ENCODE measurements at regions not wholly inside any gene's neighbourhood (a gene's known extent, or its start where the extent isn't known, plus 50 kb on each side); places are given as distances from the start of the nearest gene placed in this dataset.

DNA sequence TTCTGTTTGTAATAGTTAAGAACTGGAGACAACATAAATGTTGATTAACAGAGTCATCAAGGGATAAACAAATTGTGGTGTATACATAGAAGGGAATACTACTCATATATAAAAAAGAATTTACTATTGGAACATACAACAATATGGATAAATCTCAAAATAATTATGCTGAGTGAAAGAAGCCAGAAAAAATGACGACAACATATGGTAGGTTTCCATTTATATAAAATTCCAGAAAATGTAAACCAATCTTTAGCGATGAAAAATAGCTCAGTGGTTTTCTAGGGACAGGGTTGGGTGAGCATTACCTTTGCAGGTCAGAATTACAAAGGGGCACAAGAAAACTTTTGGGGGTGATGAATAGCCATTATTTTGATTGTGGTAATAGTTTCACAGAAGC lies 431.6 kb downstream of the PTPRU start:
- in situ Hi-C loops (cut with HindIII; ENCODE audit: low pct_unique_long_range_greater_than_20kb, low sequenced_read_pairs): no loop called here
- DNase-seq (ENCODE audit: low read depth in 1 of 2, low spot score in 1 of 2): no peak
- no peak for TF ChIP-seq JUND (IDR thresholded peaks at IDR 0.05; ENCODE audit: low read depth)

DNA sequence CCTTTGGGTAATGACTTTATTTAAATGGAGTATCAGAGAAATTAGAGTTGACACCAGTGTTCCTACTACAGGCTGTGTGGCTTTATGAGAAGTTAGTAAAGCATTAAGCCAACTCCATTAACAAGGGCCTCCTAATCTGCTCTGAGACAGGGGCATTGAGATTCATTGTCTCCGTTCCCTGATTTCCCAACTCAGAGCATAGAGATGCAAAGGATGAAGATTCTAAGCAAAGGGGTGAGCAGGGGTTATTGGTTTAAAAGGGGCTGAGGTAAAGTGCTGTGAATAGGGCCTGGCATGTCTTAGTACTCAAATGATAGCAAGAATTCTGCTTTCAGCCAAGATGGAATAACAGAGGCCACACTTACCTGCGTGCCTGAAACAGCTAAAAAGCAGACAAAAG lies 428.4 kb downstream of the PTPRU start:
- DNase-seq (ENCODE audit: low read depth in 1 of 2, low spot score in 1 of 2): no peak
- in situ Hi-C loops (cut with HindIII; ENCODE audit: low pct_unique_long_range_greater_than_20kb, low sequenced_read_pairs): no loop called here
- no peak for TF ChIP-seq JUND (IDR thresholded peaks at IDR 0.05; ENCODE audit: low read depth)

DNA sequence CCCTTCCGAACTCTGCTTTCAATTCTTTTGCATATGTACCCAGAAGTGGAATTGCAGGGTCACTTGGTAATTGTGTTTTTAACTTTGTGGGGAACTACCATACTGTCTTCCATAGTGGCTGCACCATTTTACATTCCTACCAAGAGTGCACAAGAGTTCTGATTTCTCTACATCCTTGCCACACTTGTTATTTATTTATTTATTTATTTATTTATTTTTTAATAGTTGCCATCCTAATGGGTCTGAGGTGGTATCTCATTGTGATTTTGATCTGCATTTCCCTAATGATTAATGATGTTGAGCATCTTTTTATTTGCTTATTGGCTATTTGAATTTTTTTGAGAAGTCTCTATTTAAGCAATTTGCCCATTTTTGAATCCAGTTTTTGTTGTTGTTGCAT lies 422.4 kb downstream of the PTPRU start:
- no peak for TF ChIP-seq JUND (IDR thresholded peaks at IDR 0.05; ENCODE audit: low read depth)
- DNase-seq (ENCODE audit: low read depth in 1 of 2, low spot score in 1 of 2): no peak
- in situ Hi-C loops (cut with HindIII; ENCODE audit: low pct_unique_long_range_greater_than_20kb, low sequenced_read_pairs): no loop called here

DNA sequence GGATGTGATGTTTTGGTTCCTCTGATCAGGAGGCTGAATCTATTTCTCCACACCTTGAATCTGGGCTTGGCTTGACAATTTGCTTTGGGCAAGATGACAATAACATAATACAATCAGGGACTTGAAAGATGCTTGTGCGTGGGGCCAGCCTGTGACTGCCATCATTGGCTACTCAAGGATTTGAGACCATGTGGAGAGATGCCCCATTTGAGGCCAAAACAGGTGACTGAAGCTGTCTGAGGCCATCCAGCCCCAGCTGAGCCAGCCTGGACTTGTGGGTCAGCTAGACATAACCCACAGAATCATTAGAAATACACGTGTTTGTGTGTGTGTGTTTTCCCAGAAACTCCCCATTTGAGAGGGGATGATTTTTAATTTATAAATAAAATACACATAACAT lies 421.5 kb downstream of the PTPRU start:
- no peak for TF ChIP-seq JUND (IDR thresholded peaks at IDR 0.05; ENCODE audit: low read depth)
- in situ Hi-C loops (cut with HindIII; ENCODE audit: low pct_unique_long_range_greater_than_20kb, low sequenced_read_pairs): no loop called here
- DNase-seq (ENCODE audit: low read depth in 1 of 2, low spot score in 1 of 2): no peak

DNA sequence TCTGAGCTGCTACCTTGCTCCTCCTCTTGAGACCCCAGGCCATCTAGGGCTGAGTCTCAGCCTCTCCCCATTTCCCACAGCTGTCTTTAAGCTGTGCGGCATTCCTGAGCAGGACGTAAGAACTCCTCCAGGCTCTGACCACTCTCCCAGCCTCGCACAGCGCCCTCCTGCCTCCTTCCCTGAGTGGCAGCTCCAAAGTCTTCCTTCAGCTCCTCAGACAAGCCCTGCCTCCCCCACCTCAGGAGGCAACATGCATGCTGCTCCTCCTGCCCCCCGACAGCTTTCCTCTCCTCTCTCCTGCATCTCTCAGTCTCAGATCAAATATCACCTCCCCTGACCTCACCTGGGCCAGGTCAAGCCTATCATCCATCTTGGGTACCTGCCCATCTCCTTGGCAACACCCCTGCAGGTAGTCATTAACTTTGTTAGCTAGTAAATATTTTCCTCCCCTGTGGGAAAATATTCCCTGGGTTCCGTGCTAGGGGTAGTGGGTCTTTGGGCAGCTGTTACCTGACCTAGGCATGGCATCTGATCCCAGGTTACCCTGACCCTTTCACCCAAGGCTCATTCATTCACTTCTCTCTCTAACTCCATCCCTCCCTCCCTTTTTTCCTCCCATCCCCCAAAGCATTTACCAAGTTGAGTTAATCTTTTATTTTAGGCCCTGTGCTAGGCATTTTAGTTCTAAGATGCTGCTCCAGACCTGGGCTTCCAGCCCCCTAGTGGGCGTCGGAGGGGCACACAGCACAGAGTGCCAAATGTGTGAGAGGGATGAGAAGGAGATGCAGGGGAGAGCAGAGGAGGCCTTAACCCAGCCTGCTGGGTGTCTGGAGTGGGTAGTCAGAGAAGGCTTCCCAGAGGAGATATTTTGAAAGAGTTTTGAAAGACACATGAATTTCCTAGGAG lies 419.9 kb downstream of the PTPRU start:
- in situ Hi-C loops (cut with HindIII; ENCODE audit: low pct_unique_long_range_greater_than_20kb, low sequenced_read_pairs): no loop called here
- DNase-seq (ENCODE audit: low read depth in 1 of 2, low spot score in 1 of 2): no peak
- no peak for TF ChIP-seq JUND (IDR thresholded peaks at IDR 0.05; ENCODE audit: low read depth)

DNA sequence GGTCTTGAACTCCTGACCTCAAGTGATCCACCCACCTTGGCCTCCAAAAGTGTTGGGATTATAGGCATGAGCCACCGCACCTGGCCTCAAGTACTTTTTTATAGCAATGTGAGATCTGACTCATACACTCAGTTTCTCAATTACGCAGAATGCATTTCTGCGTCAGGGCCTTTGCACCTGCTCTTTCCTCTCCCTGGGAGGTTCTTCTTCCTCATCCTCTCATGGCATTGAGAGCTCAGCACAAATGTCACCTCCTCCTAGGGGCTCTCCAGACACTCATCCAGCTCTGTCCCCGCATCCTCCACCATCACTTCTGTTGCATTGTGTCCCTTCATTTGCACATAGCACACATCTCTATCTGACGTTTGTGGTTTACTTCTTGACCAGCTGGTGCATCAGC lies 418.8 kb downstream of the PTPRU start:
- TF ChIP-seq JUND (IDR thresholded peaks at IDR 0.05; ENCODE audit: low read depth): no peak
- no peak for DNase-seq (ENCODE audit: low read depth in 1 of 2, low spot score in 1 of 2)
- in situ Hi-C loops (cut with HindIII; ENCODE audit: low pct_unique_long_range_greater_than_20kb, low sequenced_read_pairs): no loop called here

DNA sequence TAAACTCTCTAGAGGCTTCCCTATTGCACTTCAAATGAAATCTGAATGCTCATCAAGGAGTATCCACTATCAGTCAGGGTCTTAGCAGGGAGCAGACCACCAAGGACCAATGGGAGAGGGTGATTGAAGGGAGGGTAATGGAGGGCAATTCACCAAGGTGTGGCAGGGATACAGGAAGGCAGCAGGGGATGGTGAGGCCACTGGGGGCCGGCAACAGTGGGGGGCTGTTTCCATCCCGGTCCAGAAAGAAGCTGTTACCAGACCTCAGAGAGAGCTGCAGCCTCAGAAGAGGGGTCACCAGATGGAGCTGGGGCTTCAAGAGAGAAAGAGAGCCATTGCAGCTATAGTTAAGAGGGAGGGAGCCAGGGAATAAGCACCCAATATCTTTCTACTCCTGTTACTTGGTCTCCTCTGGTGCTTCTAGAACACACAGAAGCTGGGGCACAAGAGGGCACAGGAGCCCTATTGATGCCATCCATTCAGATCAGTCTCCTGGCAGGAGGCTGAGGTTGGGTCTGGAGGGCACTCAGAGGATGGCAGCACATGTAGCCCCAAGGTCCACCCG lies 417.6 kb downstream of the PTPRU start:
- DNase-seq (ENCODE audit: low read depth in 1 of 2, low spot score in 1 of 2): no peak
- in situ Hi-C loops (cut with HindIII; ENCODE audit: low pct_unique_long_range_greater_than_20kb, low sequenced_read_pairs): no loop called here
- TF ChIP-seq JUND (IDR thresholded peaks at IDR 0.05; ENCODE audit: low read depth): no peak

DNA sequence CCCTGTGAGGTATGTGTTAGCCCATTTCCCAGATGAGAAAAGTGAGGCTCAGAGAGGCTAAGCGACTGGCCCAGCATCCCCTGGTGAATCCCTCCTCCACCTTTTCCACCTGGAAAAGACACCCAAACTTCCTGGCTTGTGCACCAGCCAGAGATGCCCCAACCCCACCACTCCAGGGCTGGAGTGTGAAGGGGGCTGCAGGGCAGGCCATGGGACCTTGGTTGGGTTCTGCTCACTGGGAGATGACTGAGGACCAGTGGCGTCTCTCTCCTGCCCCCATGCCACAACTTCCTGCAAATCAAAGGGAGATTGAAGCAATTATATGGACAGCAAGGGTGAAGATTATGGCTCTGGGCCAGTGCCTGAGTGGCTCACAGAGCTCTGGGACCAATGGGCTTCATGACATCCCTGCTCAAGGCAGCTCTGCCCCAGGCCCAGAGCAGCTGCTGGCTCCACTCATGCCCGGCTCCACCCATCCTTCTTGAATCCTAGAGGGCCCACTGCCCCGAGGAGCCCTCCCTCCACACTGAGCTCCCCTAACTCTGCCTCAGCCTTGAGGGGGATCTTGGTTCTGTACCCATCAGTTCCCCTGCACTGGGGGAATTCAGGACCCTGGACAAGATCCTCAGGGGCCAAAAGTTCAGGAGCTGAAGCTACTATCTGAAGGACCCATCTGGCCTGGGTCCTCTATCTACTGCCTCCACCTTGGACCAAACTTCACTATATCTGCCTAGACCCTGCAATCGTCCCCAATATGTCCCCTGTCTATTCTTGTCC lies 416.9 kb downstream of the PTPRU start:
- DNase-seq (ENCODE audit: low read depth in 1 of 2, low spot score in 1 of 2): no peak
- in situ Hi-C loops (cut with HindIII; ENCODE audit: low pct_unique_long_range_greater_than_20kb, low sequenced_read_pairs): no loop called here
- no peak for TF ChIP-seq JUND (IDR thresholded peaks at IDR 0.05; ENCODE audit: low read depth)

DNA sequence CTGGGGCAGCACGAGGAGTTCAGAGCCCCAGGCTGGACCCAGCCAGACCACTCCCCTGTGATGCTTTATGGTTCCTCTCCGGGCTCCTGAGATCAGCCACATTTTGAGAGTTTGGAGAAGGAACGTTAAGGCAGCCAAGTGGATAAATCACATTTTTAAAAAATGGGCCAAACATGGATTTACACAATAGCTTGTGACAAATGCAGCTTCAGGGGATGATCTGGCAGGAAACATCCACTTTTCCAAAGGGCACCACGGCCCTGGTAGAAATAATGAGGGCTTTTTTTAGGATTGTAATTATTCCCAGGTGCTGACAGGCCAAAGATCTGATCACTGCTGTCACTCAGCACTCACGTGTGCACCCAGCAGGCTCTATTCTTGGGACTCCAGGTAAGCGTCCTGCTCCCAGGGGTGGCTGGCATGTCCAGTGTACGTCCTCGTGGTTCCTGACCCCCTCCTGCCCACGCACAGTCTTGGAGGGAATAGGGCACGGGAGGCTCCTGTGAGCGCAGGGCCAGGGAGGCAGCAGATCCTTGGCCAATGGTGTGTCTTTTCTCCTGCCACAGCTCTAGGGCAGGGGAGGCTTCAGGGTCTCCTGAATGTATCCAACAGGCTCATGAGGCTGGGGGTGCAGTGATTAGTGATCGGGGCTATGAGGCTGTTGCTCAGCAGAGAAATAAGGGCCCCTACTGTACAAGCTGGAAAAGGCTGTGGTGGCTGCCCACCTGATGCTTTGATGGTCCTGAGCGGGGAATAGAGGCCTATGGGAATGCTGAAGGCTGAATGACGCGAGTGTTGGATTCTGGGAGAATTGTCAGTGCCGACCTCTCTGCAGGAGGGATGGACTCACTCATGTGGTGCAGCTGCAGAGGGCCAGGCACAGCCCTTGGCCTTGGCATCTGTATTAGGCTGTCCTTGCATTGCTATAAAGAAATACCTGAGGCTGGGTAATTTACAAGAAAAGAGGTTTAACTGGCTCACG lies 415.7 kb downstream of the PTPRU start:
- no peak for DNase-seq (ENCODE audit: low read depth in 1 of 2, low spot score in 1 of 2)
- TF ChIP-seq JUND (IDR thresholded peaks at IDR 0.05; ENCODE audit: low read depth): no peak
- in situ Hi-C loops (cut with HindIII; ENCODE audit: low pct_unique_long_range_greater_than_20kb, low sequenced_read_pairs): no loop called here

DNA sequence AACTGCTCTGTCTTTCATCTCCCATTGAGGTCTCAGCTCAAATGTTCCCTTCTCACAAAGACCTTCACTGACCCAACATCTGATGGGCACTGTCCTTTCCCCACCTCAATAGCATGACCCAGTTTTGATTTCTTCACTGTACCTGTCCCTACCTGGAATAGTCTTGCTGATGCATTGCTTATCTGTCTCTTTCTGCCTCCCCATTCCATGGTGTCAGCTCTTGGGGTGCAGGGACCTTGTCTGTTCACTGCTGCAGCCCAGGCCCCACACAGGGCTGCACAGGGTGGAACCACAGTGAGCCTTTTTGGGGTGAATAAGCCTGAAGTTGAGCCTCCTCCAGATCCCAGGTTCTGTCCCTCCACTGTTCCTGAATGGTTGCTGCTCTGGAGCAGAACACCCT lies 414.9 kb downstream of the PTPRU start:
- no peak for DNase-seq (ENCODE audit: low read depth in 1 of 2, low spot score in 1 of 2)
- in situ Hi-C loops (cut with HindIII; ENCODE audit: low pct_unique_long_range_greater_than_20kb, low sequenced_read_pairs): no loop called here
- no peak for TF ChIP-seq JUND (IDR thresholded peaks at IDR 0.05; ENCODE audit: low read depth)

DNA sequence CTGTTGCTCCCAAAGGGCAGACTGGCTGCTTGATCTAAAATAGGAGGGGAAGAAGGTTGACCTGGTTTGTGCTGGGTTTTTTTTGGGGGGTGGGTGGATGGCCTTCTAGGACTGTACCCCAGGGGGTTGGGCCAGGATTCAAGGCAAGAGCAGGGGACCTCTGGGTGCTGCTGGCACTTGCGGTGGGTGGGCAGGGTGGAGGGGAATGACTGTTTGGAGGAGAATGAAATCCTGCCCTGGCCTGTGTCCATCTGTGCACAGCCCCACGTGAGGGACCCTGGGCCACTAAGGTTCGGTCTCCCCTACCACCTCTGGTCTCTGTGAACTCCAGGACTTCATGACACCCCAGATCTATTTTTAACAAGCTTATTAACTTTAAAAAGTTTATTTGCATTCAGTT lies 414.2 kb downstream of the PTPRU start:
- no peak for DNase-seq (ENCODE audit: low read depth in 1 of 2, low spot score in 1 of 2)
- in situ Hi-C loops (cut with HindIII; ENCODE audit: low pct_unique_long_range_greater_than_20kb, low sequenced_read_pairs): no loop called here
- no peak for TF ChIP-seq JUND (IDR thresholded peaks at IDR 0.05; ENCODE audit: low read depth)

DNA sequence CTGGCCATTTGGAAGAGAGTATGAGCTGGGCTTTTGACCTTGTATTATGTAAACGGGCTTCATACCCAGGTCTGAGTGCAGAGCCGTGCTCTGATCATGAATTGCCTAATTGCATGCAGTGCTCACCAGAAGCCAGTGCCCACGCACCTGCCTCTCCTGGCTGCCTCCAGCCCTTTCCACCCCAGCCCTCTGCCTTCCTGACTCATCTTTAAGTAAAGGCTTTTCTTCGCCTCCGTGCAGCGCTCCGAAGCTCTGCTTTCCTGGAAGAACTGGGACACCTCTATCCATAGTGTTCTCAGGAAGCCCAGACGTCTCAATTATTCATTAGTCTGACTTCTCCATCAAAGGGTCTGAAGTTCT lies 413.7 kb downstream of the PTPRU start:
- in situ Hi-C loops (cut with HindIII; ENCODE audit: low pct_unique_long_range_greater_than_20kb, low sequenced_read_pairs): no loop called here
- no peak for DNase-seq (ENCODE audit: low read depth in 1 of 2, low spot score in 1 of 2)
- no peak for TF ChIP-seq JUND (IDR thresholded peaks at IDR 0.05; ENCODE audit: low read depth)

Measured in T47D (cell line).